Sigmoid colon (tissue), 6 donors: ENCODE measurements at regions not wholly inside any gene's neighbourhood (a gene's known extent, or its start where the extent isn't known, plus 50 kb on each side); places are given as distances from the start of the nearest gene placed in this dataset.

Experiments used
- DNase-seq: peaks from one replicate; pipeline ENCODE4 v3.0.0-alpha.2; 2019
- H3K27ac ChIP-seq, 4 donors: fragments of 200-600 bp; sonication (generic); one replicate each; pipeline ENCODE4 v1.5.1; 2016 to 2019; ENCODE audit warnings: mild to moderate bottlenecking in 1 of 4
- H3K27me3 ChIP-seq, 3 donors: fragments of 200-600 bp; sonication (generic); one replicate each; pipeline ENCODE4 v1.5.1; 2019; ENCODE audit warnings: mild to moderate bottlenecking in 1 of 3
- H3K36me3 ChIP-seq, 4 donors: fragments of 200-600 bp; sonication (generic); one replicate each; pipeline ENCODE4 v1.5.1; 2016 to 2019
- H3K4me1 ChIP-seq, 4 donors: fragments of 200-600 bp; sonication (generic); one replicate each; pipeline ENCODE4 v1.5.1; 2017 to 2019
- H3K4me3 ChIP-seq, 4 donors: fragments of 200-600 bp; sonication (generic); one replicate each; pipeline ENCODE4 v1.5.1; 2017 to 2019; ENCODE audit warnings: mild to moderate bottlenecking in 2 of 4, moderate library complexity in 1 of 4
- H3K9me3 ChIP-seq, 4 donors: fragments of 200-600 bp in 3 of 4; sonication (generic) in 3 of 4; one replicate each; pipeline versions ENCODE4 v1.5.1 to v1.6.1; 2013 to 2019
- CTCF ChIP-seq, 4 experiments: fragments of 450-650 bp in 3 of 4; fragments of 200-600 bp in 1 of 4; IDR thresholded peaks; one replicate each; pipeline ENCODE4 v1.5.1; 2016 to 2019; ENCODE audit warnings: antibody characterized with exemption in 4 of 4, mild to moderate bottlenecking in 3 of 4, moderate library complexity in 2 of 4
- EP300 ChIP-seq, 4 donors: sonication (generic); formaldehyde crosslinking; IDR thresholded peaks; one replicate each; pipeline ENCODE4 v1.6.1; 2017; ENCODE audit warnings: antibody characterized with exemption in 4 of 4
- POLR2A ChIP-seq, 2 donors: fragments of 450-650 bp; IDR thresholded peaks; one replicate each; pipeline ENCODE4 v1.6.1; 2016; ENCODE audit warnings: antibody characterized with exemption in 2 of 2, mild to moderate bottlenecking in 2 of 2, moderate library complexity in 2 of 2
- POLR2AphosphoS5 ChIP-seq, 4 donors: sonication (generic); formaldehyde crosslinking; IDR thresholded peaks; one replicate each; pipeline ENCODE4 v1.6.1; 2017; ENCODE audit warnings: antibody characterized with exemption in 4 of 4
- WGBS, 2 donors: extraction: QIAGEN DNeasy Blood & Tissue Kit; methylation state at CpG; one replicate each; pipeline ENCODE4 v1.1.7; 2013; 5-methylcytosine and 5-hydroxymethylcytosine counted together
- intact Hi-C: fragments of 100-400 bp; cut with DNase I; formaldehyde crosslinking; loops from one replicate; pipeline ENCODE4 v1.15.1; 2023
- donor health status: healthy with polysubstance abuse.
- donor health status: healthy.

GRCh38 chr11:37422511-37422910 lies 824.5 kb upstream of the RAG2 start:
- Histone ChIP-seq H3K27me3 (no peaks in the 10 kb centered on the region), H3K9me3 (peaks cover 0 to 5% (median under 1%) of the 10 kb centered on the region in 4 donors), H3K4me3 (no peak overlapping the region), H3K4me1 (no peaks in the 10 kb centered on the region), H3K27ac (no peak overlapping the region), H3K36me3 (no peaks in the 10 kb centered on the region)
- intact Hi-C loops: no loop called here
- DNase-seq: no peak
- no peak for TF ChIP-seq EP300 (IDR thresholded peaks at IDR 0.05)

- WGBS, 2 donors: 83 to 88% methylated on average over 4 of the region's 4 CpGs
- H3K4me1 ChIP-seq: no peaks in the 10 kb centered on the region
- no peak for TF ChIP-seq EP300 (IDR thresholded peaks at IDR 0.05)
- TF ChIP-seq CTCF (IDR thresholded peaks at IDR 0.05): no peak
- no peak for TF ChIP-seq POLR2AphosphoS5 (IDR thresholded peaks at IDR 0.05)
- no peak for TF ChIP-seq POLR2A (IDR thresholded peaks at IDR 0.05)
- no peak for DNase-seq
- intact Hi-C loops: no loop called here
- H3K27me3 ChIP-seq: no peaks in the 10 kb centered on the region
- no peaks in the 10 kb centered on the region for H3K36me3 ChIP-seq
- H3K27ac ChIP-seq: no peak overlapping the region
- H3K4me3 ChIP-seq: no peak overlapping the region
- H3K9me3 ChIP-seq: peaks cover 0 to 2% (median 0%) of the 10 kb centered on the region in 4 donors
Measured at GRCh38 chr11:37411289-37411688, 813.3 kb upstream of the RAG2 start.

- Histone ChIP-seq H3K27me3 (no peaks in the 10 kb centered on the region), H3K4me1 (no peaks in the 10 kb centered on the region), H3K27ac (no peak overlapping the region), H3K36me3 (no peaks in the 10 kb centered on the region), H3K4me3 (no peak overlapping the region), H3K9me3 (peaks cover 0 to 2% (median 0%) of the 10 kb centered on the region in 4 donors)
- TF ChIP-seq POLR2A (IDR thresholded peaks at IDR 0.05) (no peak), EP300 (IDR thresholded peaks at IDR 0.05) (no peak), POLR2AphosphoS5 (IDR thresholded peaks at IDR 0.05) (no peak)
- intact Hi-C loops: no loop called here
- no peak for DNase-seq
Measured at GRCh38 chr11:37409124-37409523, 811.1 kb upstream of the RAG2 start.

- H3K4me1 ChIP-seq: no peaks in the 10 kb centered on the region
- no peak overlapping the region for H3K27ac ChIP-seq
- TF ChIP-seq POLR2A (IDR thresholded peaks at IDR 0.05): no peak
- no peak for TF ChIP-seq CTCF (IDR thresholded peaks at IDR 0.05)
- TF ChIP-seq POLR2AphosphoS5 (IDR thresholded peaks at IDR 0.05): no peak
- no peak for TF ChIP-seq EP300 (IDR thresholded peaks at IDR 0.05)
- no peaks in the 10 kb centered on the region for H3K36me3 ChIP-seq
- H3K9me3 ChIP-seq: peaks cover 0 to 2% (median 0%) of the 10 kb centered on the region in 4 donors
- intact Hi-C loops: no loop called here
- no peak for DNase-seq
- WGBS, 2 donors: 74 to 80% methylated on average over 2 of the region's 2 CpGs
- H3K4me3 ChIP-seq: no peak overlapping the region
- no peaks in the 10 kb centered on the region for H3K27me3 ChIP-seq
Measured at GRCh38 chr11:37407461-37407860, 809.4 kb upstream of the RAG2 start.

GRCh38 chr11:37406651-37407050 lies 808.6 kb upstream of the RAG2 start:
- DNase-seq: no peak
- peaks cover 0 to 2% (median 0%) of the 10 kb centered on the region in 4 donors for H3K9me3 ChIP-seq
- no peak overlapping the region for H3K27ac ChIP-seq
- H3K36me3 ChIP-seq: no peaks in the 10 kb centered on the region
- no peaks in the 10 kb centered on the region for H3K27me3 ChIP-seq
- whole genome bisulfite sequencing, 2 donors: 73 to 87% methylated on average over 1 of the region's 1 CpG
- H3K4me1 ChIP-seq: no peaks in the 10 kb centered on the region
- no peak for TF ChIP-seq CTCF (IDR thresholded peaks at IDR 0.05)
- no peak for TF ChIP-seq POLR2A (IDR thresholded peaks at IDR 0.05)
- TF ChIP-seq EP300 (IDR thresholded peaks at IDR 0.05): no peak
- TF ChIP-seq POLR2AphosphoS5 (IDR thresholded peaks at IDR 0.05): no peak
- intact Hi-C loops: no loop called here
- no peak overlapping the region for H3K4me3 ChIP-seq

- WGBS, 2 donors: 56 to 85% methylated on average over 2 of the region's 2 CpGs
Measured at GRCh38 chr11:37404231-37404630, 806.2 kb upstream of the RAG2 start.

More at GRCh38 chr11:37404231-37404630, 806.2 kb upstream of the RAG2 start:
- H3K4me1 ChIP-seq: no peaks in the 10 kb centered on the region
- no peaks in the 10 kb centered on the region for H3K27me3 ChIP-seq
- TF ChIP-seq CTCF (IDR thresholded peaks at IDR 0.05) (no peak), EP300 (IDR thresholded peaks at IDR 0.05) (no peak), POLR2A (IDR thresholded peaks at IDR 0.05) (no peak), POLR2AphosphoS5 (IDR thresholded peaks at IDR 0.05) (no peak)
- DNase-seq: no peak
- peaks cover 0 to 2% (median 0%) of the 10 kb centered on the region in 4 donors for H3K9me3 ChIP-seq
- H3K27ac ChIP-seq: no peak overlapping the region
- H3K4me3 ChIP-seq: no peak overlapping the region
- intact Hi-C loops: no loop called here
- no peaks in the 10 kb centered on the region for H3K36me3 ChIP-seq
